Keratinocyte (primary cell): ENCODE measurements at regions not wholly inside any gene's neighbourhood (a gene's known extent, or its start where the extent isn't known, plus 50 kb on each side); places are given as distances from the start of the nearest gene placed in this dataset.

Source experiments
- DNase-seq: peaks from one replicate; pipeline ENCODE4 v3.0.0-alpha.2; 2011; ENCODE audit warnings: low read depth, missing footprints, low spot score
- FAIRE-seq: peaks from 2 replicates; lab custom pipeline; 2011; peaks lifted over from hg19 to GRCh38; lab: Jason Lieb, UNC
- H2AFZ ChIP-seq: 2 replicates; pipeline ENCODE4 v1.6.0; 2012; ENCODE audit warnings: low read length, control low read depth, inconsistent platforms; ENCODE audit not compliant: control insufficient read depth
- H3K27ac ChIP-seq: 2 replicates; pipeline ENCODE4 v1.5.1; 2011; ENCODE audit warnings: low read length; ENCODE audit not compliant: control insufficient read depth, insufficient read depth
- H3K27me3 ChIP-seq: 3 replicates; pipeline ENCODE4 v1.6.0; 2011; ENCODE audit warnings: low read length; ENCODE audit not compliant: control insufficient read depth, insufficient read depth; ENCODE audit errors: extremely low read depth
- H3K36me3 ChIP-seq, 2 experiments: 2 replicates in 1 of 2; 3 replicates in 1 of 2; pipeline ENCODE4 v1.5.1; 2011; ENCODE audit warnings: low read length in 2 of 2, mild to moderate bottlenecking in 1 of 2; ENCODE audit not compliant: control insufficient read depth in 2 of 2, insufficient read depth in 2 of 2; ENCODE audit errors: extremely low read depth in 1 of 2
- H3K4me1 ChIP-seq: 3 replicates; pipeline ENCODE4 v1.5.1; 2011; ENCODE audit warnings: low read length; ENCODE audit not compliant: control insufficient read depth, insufficient read depth; ENCODE audit errors: extremely low read depth
- H3K4me2 ChIP-seq: 3 replicates; pipeline ENCODE4 v1.6.0; 2011; ENCODE audit warnings: low read depth, low read length; ENCODE audit not compliant: control insufficient read depth, insufficient read depth; ENCODE audit errors: extremely low read depth
- H3K4me3 ChIP-seq, 3 experiments: fragments of 200-600 bp in 1 of 3; sonication (generic) in 1 of 3; 2 replicates in 2 of 3; 3 replicates in 1 of 3; pipeline ENCODE4 v1.5.1; 2011 to 2016; ENCODE audit warnings: low read length in 3 of 3, mild to moderate bottlenecking in 3 of 3, control low read depth in 2 of 3, inconsistent platforms in 1 of 3, low read depth in 1 of 3, mixed read lengths in 1 of 3, mixed run types in 1 of 3, moderate library complexity in 1 of 3; ENCODE audit not compliant: control insufficient read depth in 2 of 3, insufficient read depth in 2 of 3; ENCODE audit errors: extremely low read depth in 1 of 3
- H3K79me2 ChIP-seq: 2 replicates; pipeline ENCODE4 v1.6.0; 2012; ENCODE audit warnings: low read length; ENCODE audit not compliant: control insufficient read depth, insufficient read depth
- H3K9ac ChIP-seq: 3 replicates; pipeline ENCODE4 v1.6.0; 2011; ENCODE audit warnings: low read length; ENCODE audit not compliant: control insufficient read depth, insufficient read depth; ENCODE audit errors: extremely low read depth
- H3K9me1 ChIP-seq: 3 replicates; pipeline ENCODE4 v1.6.0; 2011; ENCODE audit warnings: low read length; ENCODE audit not compliant: control insufficient read depth, insufficient read depth; ENCODE audit errors: extremely low read depth
- H3K9me3 ChIP-seq: 2 replicates; pipeline ENCODE4 v1.5.1; 2012; ENCODE audit warnings: low read depth, low read length; ENCODE audit not compliant: control insufficient read depth
- H4K20me1 ChIP-seq: 3 replicates; pipeline ENCODE4 v1.6.0; 2011; ENCODE audit warnings: low read length; ENCODE audit not compliant: control insufficient read depth, insufficient read depth; ENCODE audit errors: extremely low read depth
- CTCF ChIP-seq, 3 experiments: IDR thresholded peaks in 1 of 3; conservative IDR thresholded peaks in 1 of 3; optimal IDR thresholded peaks in 1 of 3; 2 replicates in 2 of 3; 3 replicates in 1 of 3; pipeline versions ENCODE3 to v1.5.1; 2011; ENCODE audit warnings: low read length in 3 of 3, mild to moderate bottlenecking in 3 of 3, moderate library complexity in 2 of 3, control low read depth in 1 of 3, inconsistent platforms in 1 of 3; ENCODE audit not compliant: insufficient read depth in 2 of 3; ENCODE audit errors: extremely low read depth in 1 of 3
- EZH2 ChIP-seq: IDR thresholded peaks from one replicate; pipeline ENCODE4 v1.6.1; 2012; ENCODE audit warnings: inconsistent platforms, mild to moderate bottlenecking, low read length, moderate library complexity
- dilution Hi-C: fragments of 300-500 bp; cut with MboI; formaldehyde crosslinking; loops from one replicate; pipeline ENCODE4 v1.7.0; 2020; ENCODE audit warnings: low sequenced_read_pairs; ENCODE audit not compliant: extremely low pct_ligation_motif_present

GRCh38 chr9:2303056-2303455, 287.9 kb downstream of the SMARCA2 start:
- no peak for FAIRE-seq

DNA sequence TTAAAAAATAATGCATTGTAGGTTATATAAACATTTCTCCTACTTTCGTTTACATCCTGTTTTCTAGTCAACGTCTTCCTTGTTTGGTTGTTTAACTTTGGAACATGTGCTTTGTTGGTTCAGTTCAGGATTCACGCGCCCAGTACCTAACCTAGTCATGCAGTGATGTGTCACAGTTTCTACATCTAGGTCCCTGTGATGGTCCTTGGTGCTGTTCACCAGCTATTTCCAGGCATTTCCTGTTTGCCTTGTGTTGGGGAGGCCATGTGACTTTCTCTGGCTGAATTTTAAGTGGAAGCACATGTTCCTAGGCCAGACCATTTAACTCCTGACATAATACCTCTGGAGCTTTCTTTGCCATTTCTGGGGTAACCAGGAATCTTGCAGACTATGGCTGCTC, 292.3 kb downstream of the SMARCA2 start:
- FAIRE-seq (no peak), DNase-seq (no peak)
- dilution Hi-C loops, result no loop called here
- Histone ChIP-seq H3K4me1 (no peaks in the 10 kb centered on the region), H3K9ac (no peak overlapping the region), H4K20me1 (no peaks in the 10 kb centered on the region), H3K9me3 (no peaks in the 10 kb centered on the region), H3K27ac (no peak overlapping the region), H3K9me1 (no peaks in the 10 kb centered on the region), H3K27me3 (no peaks in the 10 kb centered on the region), H3K79me2 (no peaks in the 10 kb centered on the region), H3K4me3 (no peak overlapping the region), H3K4me2 (no peak overlapping the region), H2AFZ (no peak overlapping the region), H3K36me3 (no peaks in the 10 kb centered on the region)
- TF ChIP-seq EZH2 (no peak), CTCF (optimal IDR thresholded peaks at IDR 0.05 in 1 of 3, IDR thresholded peaks at IDR 0.05 in 1 of 3, conservative IDR thresholded peaks at IDR 0.05 in 1 of 3; ENCODE audit: extremely low read depth in 1 of 3, insufficient read depth in 2 of 3, low read length in 3 of 3) (no peak)

More at GRCh38 chr9:2303056-2303455, 287.9 kb downstream of the SMARCA2 start:
- no peak overlapping the region for H3K27ac ChIP-seq
- dilution Hi-C loops, result no loop called here
- no peaks in the 10 kb centered on the region for H4K20me1 ChIP-seq
- no peaks in the 10 kb centered on the region for H3K36me3 ChIP-seq
- no peak overlapping the region for H3K9ac ChIP-seq
- no peaks in the 10 kb centered on the region for H3K79me2 ChIP-seq
- no peak overlapping the region for H3K4me3 ChIP-seq
- no peaks in the 10 kb centered on the region for H3K27me3 ChIP-seq
- H3K9me1 ChIP-seq, result no peaks in the 10 kb centered on the region
- no peak overlapping the region for H3K4me2 ChIP-seq
- TF ChIP-seq EZH2 (no peak), CTCF (optimal IDR thresholded peaks at IDR 0.05 in 1 of 3, IDR thresholded peaks at IDR 0.05 in 1 of 3, conservative IDR thresholded peaks at IDR 0.05 in 1 of 3; ENCODE audit: extremely low read depth in 1 of 3, insufficient read depth in 2 of 3, low read length in 3 of 3) (no peak)
- no peak overlapping the region for H2AFZ ChIP-seq
- DNase-seq, result no peak
- no peaks in the 10 kb centered on the region for H3K4me1 ChIP-seq
- H3K9me3 ChIP-seq, result no peaks in the 10 kb centered on the region
